ENCODE measurements at regions not wholly inside any gene's neighbourhood (a gene's known extent, or its start where the extent isn't known, plus 50 kb on each side); places are given as distances from the start of the nearest gene placed in this dataset.

DNA sequence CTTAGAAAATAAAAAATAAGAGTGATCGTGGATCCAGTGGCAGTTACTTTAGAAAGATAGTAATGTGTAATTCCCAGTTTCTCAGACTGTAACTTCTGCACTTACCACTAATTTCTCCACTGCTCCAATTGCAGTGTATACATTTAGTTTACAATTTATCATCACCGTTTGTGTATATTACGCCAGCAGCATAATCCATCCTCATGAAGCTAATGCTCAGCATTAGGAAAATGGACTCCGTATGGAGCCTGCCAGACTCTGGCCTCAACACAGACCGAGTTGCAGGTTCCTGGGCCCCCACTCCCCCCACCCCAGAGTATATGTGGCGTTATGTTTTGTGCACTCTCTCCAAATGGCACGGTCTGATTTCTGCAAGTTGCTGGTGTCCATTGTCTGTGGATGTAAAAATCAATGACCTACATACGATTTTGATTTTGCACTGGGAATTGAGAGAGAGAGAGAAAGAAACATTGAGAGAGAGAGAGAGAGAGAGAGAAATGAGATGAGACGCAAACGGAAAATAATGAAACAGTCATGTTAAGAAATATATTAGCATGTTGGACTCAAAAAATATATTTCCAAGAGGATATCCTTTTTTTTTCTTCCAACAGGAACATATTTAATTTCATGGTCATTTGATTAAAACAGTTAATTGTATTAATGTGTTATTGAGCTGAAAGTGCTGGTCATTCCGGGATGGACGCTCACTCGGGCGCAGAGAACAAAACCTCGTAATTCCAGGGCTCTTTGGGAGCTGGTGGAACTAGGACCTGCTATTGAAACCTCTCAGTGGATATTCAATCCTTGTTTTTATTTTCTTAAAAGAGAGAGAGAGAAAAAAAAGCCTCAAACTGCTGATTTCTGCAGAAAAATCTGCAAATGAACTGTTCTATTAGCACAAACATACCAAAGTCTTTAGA lies 278.8 kb downstream of the TSHZ3 start (continued):
- no peak for TF ChIP-seq PHF8 (conservative IDR thresholded peaks at IDR 0.05; ENCODE audit: low read depth, low read length)
- TF ChIP-seq NANOG (IDR thresholded peaks at IDR 0.05; ENCODE audit: insufficient read depth, low read depth, low read length, poor library complexity, severe bottlenecking) = no peak
- no peak for TF ChIP-seq CREB1 (IDR thresholded peaks at IDR 0.05)
